ENCODE measurements at regions not wholly inside any gene's neighbourhood (a gene's known extent, or its start where the extent isn't known, plus 50 kb on each side); places are given as distances from the start of the nearest gene placed in this dataset.

DNA sequence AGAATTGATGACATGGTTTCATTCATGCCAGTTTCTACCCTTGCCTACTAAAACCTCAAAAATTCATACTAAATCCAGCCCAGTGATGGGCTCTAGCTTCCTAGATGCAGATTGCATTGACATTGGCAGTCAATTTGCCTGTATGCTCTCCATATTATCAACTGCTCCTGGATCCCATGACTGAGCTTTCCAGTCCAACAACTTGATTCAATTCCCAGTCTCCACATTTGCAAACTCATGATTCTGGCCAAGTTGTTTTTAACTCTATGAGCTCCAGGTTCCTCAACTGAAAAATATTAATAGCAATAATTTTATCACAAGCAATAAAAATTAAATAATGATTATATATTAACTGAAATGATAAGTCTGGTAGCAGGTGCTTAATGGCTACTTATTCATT lies 51.0 kb upstream of the DSC1 start:
- no peak for DNase-seq (ENCODE audit: low read depth, low spot score)
- ChIA-PET POLR2A (no interaction called here), CTCF (no interaction called here)
- Histone ChIP-seq H3K27ac (ENCODE audit: low read depth, low read length) (no peak overlapping the region), H3K4me3 (ENCODE audit: low read depth, low read length) (no peak overlapping the region), H3K9me3 (ENCODE audit: control insufficient read depth, insufficient read depth, low read length) (peaks cover 13% of the 10 kb centered on the region), H3K27me3 (ENCODE audit: control insufficient read depth, insufficient read depth, low read length) (no peaks in the 10 kb centered on the region)
- TF ChIP-seq, protein P1, sequence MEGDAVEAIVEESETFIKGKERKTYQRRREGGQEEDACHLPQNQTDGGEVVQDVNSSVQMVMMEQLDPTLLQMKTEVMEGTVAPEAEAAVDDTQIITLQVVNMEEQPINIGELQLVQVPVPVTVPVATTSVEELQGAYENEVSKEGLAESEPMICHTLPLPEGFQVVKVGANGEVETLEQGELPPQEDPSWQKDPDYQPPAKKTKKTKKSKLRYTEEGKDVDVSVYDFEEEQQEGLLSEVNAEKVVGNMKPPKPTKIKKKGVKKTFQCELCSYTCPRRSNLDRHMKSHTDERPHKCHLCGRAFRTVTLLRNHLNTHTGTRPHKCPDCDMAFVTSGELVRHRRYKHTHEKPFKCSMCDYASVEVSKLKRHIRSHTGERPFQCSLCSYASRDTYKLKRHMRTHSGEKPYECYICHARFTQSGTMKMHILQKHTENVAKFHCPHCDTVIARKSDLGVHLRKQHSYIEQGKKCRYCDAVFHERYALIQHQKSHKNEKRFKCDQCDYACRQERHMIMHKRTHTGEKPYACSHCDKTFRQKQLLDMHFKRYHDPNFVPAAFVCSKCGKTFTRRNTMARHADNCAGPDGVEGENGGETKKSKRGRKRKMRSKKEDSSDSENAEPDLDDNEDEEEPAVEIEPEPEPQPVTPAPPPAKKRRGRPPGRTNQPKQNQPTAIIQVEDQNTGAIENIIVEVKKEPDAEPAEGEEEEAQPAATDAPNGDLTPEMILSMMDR (IDR thresholded peaks at IDR 0.05; ENCODE audit: low read depth, low read length): no peak

DNA sequence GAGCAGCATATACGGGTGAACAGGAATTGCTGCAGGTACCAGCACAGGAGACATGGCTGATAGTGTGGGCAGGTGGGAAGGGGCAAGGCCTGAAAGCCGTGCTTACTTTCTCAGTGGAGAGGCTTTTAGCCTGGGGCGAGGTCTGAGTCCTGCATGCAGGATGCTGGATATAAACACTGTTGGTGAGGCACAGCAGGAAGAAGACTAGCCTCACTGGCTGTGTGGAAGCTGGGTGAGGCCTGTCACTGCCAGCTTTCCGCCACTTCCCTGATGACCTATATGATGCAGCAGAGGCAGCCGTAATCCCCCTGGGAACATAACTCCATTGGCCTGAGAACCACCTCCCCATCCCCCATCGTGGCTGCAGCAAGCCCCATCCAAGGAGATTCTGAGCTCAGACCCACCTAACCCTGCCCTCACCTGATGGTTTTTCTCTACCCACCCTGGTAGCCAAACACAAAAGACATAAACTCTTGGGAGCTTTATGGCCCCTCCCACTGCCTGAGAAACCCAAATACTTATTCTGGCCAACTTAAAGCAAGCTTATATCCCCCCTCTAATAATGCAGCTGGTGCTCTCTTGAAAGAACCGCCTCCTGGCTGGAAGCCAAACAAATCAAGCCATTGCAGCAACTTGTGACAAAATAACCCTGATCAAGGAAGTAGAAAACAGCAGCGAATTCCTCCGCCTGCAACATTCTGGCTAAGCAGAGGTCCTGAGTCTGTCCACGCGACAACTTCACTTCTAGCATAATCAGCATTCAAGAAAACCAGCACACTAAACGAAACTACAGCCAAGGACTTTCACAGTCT lies 54.6 kb upstream of the DSC1 start:
- POLR2A ChIA-PET: no interaction called here

DNA sequence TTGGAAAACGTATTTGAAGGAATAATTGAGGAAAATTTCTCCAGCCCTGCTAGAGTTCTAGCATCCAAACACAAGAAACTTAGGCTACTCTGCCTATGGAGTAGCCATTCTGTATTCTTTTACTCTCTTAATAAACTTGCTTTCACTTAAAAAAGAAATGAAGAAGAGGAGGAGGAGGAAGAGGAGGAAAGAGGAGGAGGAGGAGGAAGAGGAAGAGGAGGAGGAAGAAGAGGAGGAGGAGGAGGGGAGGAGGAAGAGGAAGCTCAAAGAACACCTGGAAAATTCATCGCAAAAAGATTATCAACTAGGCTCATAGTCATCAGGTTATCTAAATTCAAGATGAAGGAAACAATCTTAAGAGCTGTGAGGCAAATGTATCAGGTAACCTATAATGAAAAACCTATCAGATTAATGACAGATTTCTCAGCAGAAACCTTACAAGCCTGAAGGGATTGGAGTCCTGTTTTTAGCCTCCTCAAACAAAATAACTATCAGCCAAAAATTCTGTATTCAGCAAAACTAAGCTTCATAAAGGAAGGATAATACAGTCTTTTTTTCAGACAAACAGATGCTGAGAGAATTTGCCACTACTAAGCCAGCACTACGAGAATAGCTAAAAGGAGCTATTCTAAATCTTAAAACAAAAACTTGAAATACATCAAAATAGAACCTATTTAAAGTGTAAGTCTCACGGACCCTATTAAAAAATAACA lies 56.2 kb upstream of the DSC1 start:
- H3K4me3 ChIP-seq (ENCODE audit: low read depth, low read length): no peak overlapping the region
- no peaks in the 10 kb centered on the region for H3K27me3 ChIP-seq (ENCODE audit: control insufficient read depth, insufficient read depth, low read length)
- POLR2A ChIA-PET: no interaction called here
- TF ChIP-seq, protein P1 (IDR thresholded peaks at IDR 0.05; ENCODE audit: low read depth, low read length): no peak
- H3K9me3 ChIP-seq (ENCODE audit: control insufficient read depth, insufficient read depth, low read length): peaks cover 14% of the 10 kb centered on the region
- no peak overlapping the region for H3K27ac ChIP-seq (ENCODE audit: low read depth, low read length)
- CTCF ChIA-PET: no interaction called here
- no peak for DNase-seq (ENCODE audit: low read depth, low spot score)

More for the DNA sequence above, 54.6 kb upstream of the DSC1 start:
- no peak for DNase-seq (ENCODE audit: low read depth, low spot score)
- Histone ChIP-seq H3K27me3 (ENCODE audit: control insufficient read depth, insufficient read depth, low read length) (no peaks in the 10 kb centered on the region), H3K4me3 (ENCODE audit: low read depth, low read length) (no peak overlapping the region), H3K9me3 (ENCODE audit: control insufficient read depth, insufficient read depth, low read length) (peaks cover 13% of the 10 kb centered on the region), H3K27ac (ENCODE audit: low read depth, low read length) (no peak overlapping the region)
- TF ChIP-seq, protein P1 (IDR thresholded peaks at IDR 0.05; ENCODE audit: low read depth, low read length): no peak
- CTCF ChIA-PET: no interaction called here

DNA sequence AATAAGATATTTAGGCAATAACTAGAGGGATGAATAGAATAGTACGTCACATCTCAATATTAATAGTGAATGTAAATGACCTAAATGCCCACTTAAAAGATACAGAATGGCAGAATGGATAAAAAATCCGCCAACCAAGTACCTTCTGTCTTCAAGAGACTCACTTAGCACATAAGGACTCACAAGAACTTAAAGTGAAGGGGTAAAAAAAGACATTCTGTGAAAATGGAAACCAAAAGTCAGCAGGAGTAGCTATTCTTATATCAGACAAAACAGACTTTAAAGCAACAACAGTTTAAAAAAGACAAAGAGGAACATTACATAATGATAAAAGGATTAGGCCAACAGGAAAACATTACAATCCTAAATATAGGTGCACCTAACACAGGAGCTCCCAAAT lies 56.7 kb upstream of the DSC1 start:
- Histone ChIP-seq H3K27ac (ENCODE audit: low read depth, low read length) (no peak overlapping the region), H3K4me3 (ENCODE audit: low read depth, low read length) (no peak overlapping the region), H3K27me3 (ENCODE audit: control insufficient read depth, insufficient read depth, low read length) (no peaks in the 10 kb centered on the region), H3K9me3 (ENCODE audit: control insufficient read depth, insufficient read depth, low read length) (peaks cover 18% of the 10 kb centered on the region)
- ChIA-PET CTCF (no interaction called here), POLR2A (no interaction called here)
- no peak for DNase-seq (ENCODE audit: low read depth, low spot score)
- TF ChIP-seq, protein P1 (IDR thresholded peaks at IDR 0.05; ENCODE audit: low read depth, low read length): no peak

DNA sequence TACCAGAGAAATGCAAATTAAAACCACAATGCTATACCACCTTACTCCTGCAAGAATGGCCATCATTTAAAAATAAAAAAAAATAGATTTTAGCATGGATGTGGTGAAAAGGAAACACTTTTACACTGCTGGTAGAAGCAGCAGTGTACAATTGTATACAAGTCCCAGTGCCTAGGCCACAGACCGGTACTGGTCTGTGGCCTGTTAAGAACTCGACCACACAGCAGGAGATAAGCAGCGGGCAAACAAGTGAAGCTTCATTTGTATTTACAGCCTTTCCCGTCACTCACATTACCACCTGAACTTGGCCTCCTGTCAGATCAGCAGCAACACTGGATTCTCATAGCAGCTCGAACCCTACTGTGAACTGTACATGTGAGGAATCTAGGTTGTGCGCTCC lies 60.7 kb upstream of the DSC1 start:
- peaks cover 14% of the 10 kb centered on the region for H3K9me3 ChIP-seq (ENCODE audit: control insufficient read depth, insufficient read depth, low read length)
- ChIA-PET POLR2A (no interaction called here), CTCF (no interaction called here)
- no peak for DNase-seq (ENCODE audit: low read depth, low spot score)
- no peak overlapping the region for H3K27ac ChIP-seq (ENCODE audit: low read depth, low read length)
- no peaks in the 10 kb centered on the region for H3K27me3 ChIP-seq (ENCODE audit: control insufficient read depth, insufficient read depth, low read length)
- no peak overlapping the region for H3K4me3 ChIP-seq (ENCODE audit: low read depth, low read length)
- TF ChIP-seq, protein P1 (IDR thresholded peaks at IDR 0.05; ENCODE audit: low read depth, low read length): no peak

All from AG04450 (cell line).